Adipocyte (in vitro differentiated cells): ENCODE measurements at regions not wholly inside any gene's neighbourhood (a gene's known extent, or its start where the extent isn't known, plus 50 kb on each side); places are given as distances from the start of the nearest gene placed in this dataset.

Source experiments
- DNase-seq: peaks from one replicate; pipeline ENCODE4 v3.0.0-alpha.2; 2015; ENCODE audit warnings: low read depth
- H3K27me3 ChIP-seq: replicated peaks from 2 replicates; pipeline ENCODE4 v1.7.0; 2013; ENCODE audit warnings: mild to moderate bottlenecking, low read length, moderate library complexity; ENCODE audit not compliant: control insufficient read depth, insufficient read depth
- H3K36me3 ChIP-seq: 2 replicates; pipeline ENCODE4 v1.7.0; 2013; ENCODE audit warnings: low read length, mild to moderate bottlenecking, moderate library complexity; ENCODE audit not compliant: control insufficient read depth, insufficient read depth, severe bottlenecking
- H3K4me1 ChIP-seq: 2 replicates; pipeline ENCODE4 v1.7.0; 2013; ENCODE audit warnings: mild to moderate bottlenecking, low read length, moderate library complexity; ENCODE audit not compliant: control insufficient read depth, insufficient read depth
- H3K4me3 ChIP-seq: 2 replicates; pipeline ENCODE4 v1.7.0; 2013; ENCODE audit warnings: mild to moderate bottlenecking, low read length, moderate library complexity
- H3K9ac ChIP-seq: 2 replicates; pipeline ENCODE4 v1.7.0; 2013; ENCODE audit warnings: mild to moderate bottlenecking, low read length, moderate library complexity
- H3K9me3 ChIP-seq: 2 replicates; pipeline ENCODE4 v1.7.0; 2013; ENCODE audit warnings: mild to moderate bottlenecking, low read length, moderate library complexity; ENCODE audit not compliant: control insufficient read depth

- no peak for DNase-seq
- no peak overlapping the region for H3K9ac ChIP-seq
- no peaks in the 10 kb centered on the region for H3K4me1 ChIP-seq
- H3K36me3 ChIP-seq: no peaks in the 10 kb centered on the region
- peaks cover 16% of the 10 kb centered on the region for H3K9me3 ChIP-seq
- H3K4me3 ChIP-seq: no peak overlapping the region
- H3K27me3 ChIP-seq: no peaks in the 10 kb centered on the region
Measured at GRCh38 chrX:129077424-129078170, 445.7 kb downstream of the SMARCA1 start.

- no peaks in the 10 kb centered on the region for H3K36me3 ChIP-seq
- no peak overlapping the region for H3K9ac ChIP-seq
- no peaks in the 10 kb centered on the region for H3K27me3 ChIP-seq
- no peak for DNase-seq
- no peaks in the 10 kb centered on the region for H3K9me3 ChIP-seq
- no peak overlapping the region for H3K4me3 ChIP-seq
- H3K4me1 ChIP-seq: no peaks in the 10 kb centered on the region
Measured at GRCh38 chrX:129071390-129071789, 451.9 kb downstream of the SMARCA1 start.

GRCh38 chrX:129065895-129066294, 457.4 kb downstream of the SMARCA1 start:
- Histone ChIP-seq H3K9ac (no peak overlapping the region), H3K27me3 (no peaks in the 10 kb centered on the region), H3K4me1 (no peaks in the 10 kb centered on the region), H3K4me3 (no peak overlapping the region), H3K9me3 (no peaks in the 10 kb centered on the region), H3K36me3 (no peaks in the 10 kb centered on the region)
- no peak for DNase-seq

GRCh38 chrX:129058405-129058804, 464.9 kb downstream of the SMARCA1 start:
- no peak for DNase-seq
- H3K27me3 ChIP-seq: no peaks in the 10 kb centered on the region
- H3K36me3 ChIP-seq: no peaks in the 10 kb centered on the region
- no peaks in the 10 kb centered on the region for H3K4me1 ChIP-seq
- H3K9me3 ChIP-seq: no peaks in the 10 kb centered on the region
- no peak overlapping the region for H3K4me3 ChIP-seq
- H3K9ac ChIP-seq: no peak overlapping the region

GRCh38 chrX:129043138-129043537, 480.2 kb downstream of the SMARCA1 start:
- H3K9me3 ChIP-seq: no peaks in the 10 kb centered on the region
- no peak overlapping the region for H3K4me3 ChIP-seq
- H3K27me3 ChIP-seq: no peaks in the 10 kb centered on the region
- H3K4me1 ChIP-seq: no peaks in the 10 kb centered on the region
- no peak for DNase-seq
- no peaks in the 10 kb centered on the region for H3K36me3 ChIP-seq
- H3K9ac ChIP-seq: no peak overlapping the region

GRCh38 chrX:129041319-129041718, 482.0 kb downstream of the SMARCA1 start:
- no peak overlapping the region for H3K9ac ChIP-seq
- H3K9me3 ChIP-seq: no peaks in the 10 kb centered on the region
- H3K4me1 ChIP-seq: no peaks in the 10 kb centered on the region
- no peaks in the 10 kb centered on the region for H3K36me3 ChIP-seq
- no peak for DNase-seq
- H3K4me3 ChIP-seq: no peak overlapping the region
- no peaks in the 10 kb centered on the region for H3K27me3 ChIP-seq

- no peak for DNase-seq
- Histone ChIP-seq H3K27me3 (peaks cover 4% of the 10 kb centered on the region), H3K36me3 (no peaks in the 10 kb centered on the region), H3K4me1 (no peaks in the 10 kb centered on the region), H3K9me3 (no peaks in the 10 kb centered on the region), H3K9ac (no peak overlapping the region), H3K4me3 (no peak overlapping the region)
Measured at GRCh38 chrX:129040124-129040523, 483.2 kb downstream of the SMARCA1 start.

- Histone ChIP-seq H3K27me3 (peaks cover 4% of the 10 kb centered on the region), H3K36me3 (no peaks in the 10 kb centered on the region), H3K9me3 (no peaks in the 10 kb centered on the region), H3K4me3 (no peak overlapping the region), H3K9ac (no peak overlapping the region), H3K4me1 (no peaks in the 10 kb centered on the region)
- no peak for DNase-seq
Measured at GRCh38 chrX:129039176-129039575, 484.1 kb downstream of the SMARCA1 start.

GRCh38 chrX:129037389-129037788, 485.9 kb downstream of the SMARCA1 start:
- no peaks in the 10 kb centered on the region for H3K36me3 ChIP-seq
- no peaks in the 10 kb centered on the region for H3K4me1 ChIP-seq
- no peaks in the 10 kb centered on the region for H3K9me3 ChIP-seq
- H3K9ac ChIP-seq: no peak overlapping the region
- peaks cover 4% of the 10 kb centered on the region for H3K27me3 ChIP-seq
- no peak for DNase-seq
- H3K4me3 ChIP-seq: no peak overlapping the region

GRCh38 chrX:129035180-129035579, 488.1 kb downstream of the SMARCA1 start:
- no peak for DNase-seq
- H3K9ac ChIP-seq: no peak overlapping the region
- H3K9me3 ChIP-seq: no peaks in the 10 kb centered on the region
- H3K4me3 ChIP-seq: no peak overlapping the region
- no peaks in the 10 kb centered on the region for H3K36me3 ChIP-seq
- peaks cover 4% of the 10 kb centered on the region for H3K27me3 ChIP-seq
- no peaks in the 10 kb centered on the region for H3K4me1 ChIP-seq

- no peak for DNase-seq
- H3K9me3 ChIP-seq: no peaks in the 10 kb centered on the region
- H3K4me1 ChIP-seq: no peaks in the 10 kb centered on the region
- H3K27me3 ChIP-seq: peaks cover 4% of the 10 kb centered on the region
- H3K36me3 ChIP-seq: no peaks in the 10 kb centered on the region
- H3K4me3 ChIP-seq: no peak overlapping the region
- H3K9ac ChIP-seq: no peak overlapping the region
Measured at GRCh38 chrX:129034196-129034595, 489.1 kb downstream of the SMARCA1 start.

- H3K4me3 ChIP-seq: no peak overlapping the region
- no peak overlapping the region for H3K9ac ChIP-seq
- no peaks in the 10 kb centered on the region for H3K4me1 ChIP-seq
- peaks cover 3% of the 10 kb centered on the region for H3K27me3 ChIP-seq
- H3K36me3 ChIP-seq: no peaks in the 10 kb centered on the region
- peaks cover 7% of the 10 kb centered on the region for H3K9me3 ChIP-seq
- no peak for DNase-seq
Measured at GRCh38 chrX:129026202-129026601, 497.1 kb downstream of the SMARCA1 start.
